Peyer's patch (tissue), 4 donors: ENCODE measurements at regions not wholly inside any gene's neighbourhood (a gene's known extent, or its start where the extent isn't known, plus 50 kb on each side); places are given as distances from the start of the nearest gene placed in this dataset.

ENCODE experiments used
- POLR2A ChIP-seq, 2 donors: fragments of 450-650 bp; IDR thresholded peaks; one replicate each; pipeline ENCODE4 v1.5.1; 2017; ENCODE audit warnings: antibody characterized with exemption in 2 of 2, mild to moderate bottlenecking in 2 of 2, moderate library complexity in 2 of 2
- TF ChIP-seq, protein P1 (sequence below), 6 experiments: fragments of 450-650 bp in 4 of 6; fragments of 200-600 bp in 2 of 6; sonication (generic) in 1 of 6; IDR thresholded peaks; one replicate each; pipeline ENCODE4 v1.5.1; 2017 to 2019; ENCODE audit warnings: antibody characterized with exemption in 6 of 6, mild to moderate bottlenecking in 3 of 6, moderate library complexity in 1 of 6

DNA sequence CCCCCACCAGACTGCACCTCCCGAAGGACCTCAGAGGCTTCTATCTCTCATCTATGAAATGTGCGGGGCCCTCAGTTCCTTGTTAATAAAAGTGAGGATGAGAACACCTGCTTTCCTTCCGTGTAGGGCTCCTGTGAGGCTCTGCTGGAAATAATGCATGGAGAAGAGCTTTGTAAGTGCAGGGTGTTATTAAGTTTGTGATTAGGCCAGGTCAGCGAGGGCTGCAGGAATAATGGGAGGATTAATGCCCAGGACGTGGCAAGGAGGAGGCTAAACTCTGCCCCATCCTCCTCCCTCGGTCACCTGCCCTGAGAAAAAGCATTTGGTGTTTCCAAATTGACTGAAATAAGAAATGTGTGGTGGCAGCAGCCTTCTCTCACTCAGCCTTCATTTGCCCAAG is 83.5 kb upstream of the HSPA9 start:
- no peak for TF ChIP-seq POLR2A (IDR thresholded peaks at IDR 0.05)
- TF ChIP-seq, protein P1, sequence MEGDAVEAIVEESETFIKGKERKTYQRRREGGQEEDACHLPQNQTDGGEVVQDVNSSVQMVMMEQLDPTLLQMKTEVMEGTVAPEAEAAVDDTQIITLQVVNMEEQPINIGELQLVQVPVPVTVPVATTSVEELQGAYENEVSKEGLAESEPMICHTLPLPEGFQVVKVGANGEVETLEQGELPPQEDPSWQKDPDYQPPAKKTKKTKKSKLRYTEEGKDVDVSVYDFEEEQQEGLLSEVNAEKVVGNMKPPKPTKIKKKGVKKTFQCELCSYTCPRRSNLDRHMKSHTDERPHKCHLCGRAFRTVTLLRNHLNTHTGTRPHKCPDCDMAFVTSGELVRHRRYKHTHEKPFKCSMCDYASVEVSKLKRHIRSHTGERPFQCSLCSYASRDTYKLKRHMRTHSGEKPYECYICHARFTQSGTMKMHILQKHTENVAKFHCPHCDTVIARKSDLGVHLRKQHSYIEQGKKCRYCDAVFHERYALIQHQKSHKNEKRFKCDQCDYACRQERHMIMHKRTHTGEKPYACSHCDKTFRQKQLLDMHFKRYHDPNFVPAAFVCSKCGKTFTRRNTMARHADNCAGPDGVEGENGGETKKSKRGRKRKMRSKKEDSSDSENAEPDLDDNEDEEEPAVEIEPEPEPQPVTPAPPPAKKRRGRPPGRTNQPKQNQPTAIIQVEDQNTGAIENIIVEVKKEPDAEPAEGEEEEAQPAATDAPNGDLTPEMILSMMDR (IDR thresholded peaks at IDR 0.05), result no peak
